HG03439 (cell line): ENCODE measurements at regions not wholly inside any gene's neighbourhood (a gene's known extent, or its start where the extent isn't known, plus 50 kb on each side); places are given as distances from the start of the nearest gene placed in this dataset.
"Not testable (repeated sequence)": the region's sequence is repeated elsewhere in the genome, so short reads cannot be mapped to it uniquely, and the experiment has no call there.

Experiments
- ATAC-seq: cut with Tn5 transposase; IDR thresholded peaks from one replicate; pipeline ENCODE4 v1.9.1; 2021; ENCODE audit warnings: mild to moderate bottlenecking, moderate library complexity; ENCODE audit not compliant: unreplicated experiment

DNA sequence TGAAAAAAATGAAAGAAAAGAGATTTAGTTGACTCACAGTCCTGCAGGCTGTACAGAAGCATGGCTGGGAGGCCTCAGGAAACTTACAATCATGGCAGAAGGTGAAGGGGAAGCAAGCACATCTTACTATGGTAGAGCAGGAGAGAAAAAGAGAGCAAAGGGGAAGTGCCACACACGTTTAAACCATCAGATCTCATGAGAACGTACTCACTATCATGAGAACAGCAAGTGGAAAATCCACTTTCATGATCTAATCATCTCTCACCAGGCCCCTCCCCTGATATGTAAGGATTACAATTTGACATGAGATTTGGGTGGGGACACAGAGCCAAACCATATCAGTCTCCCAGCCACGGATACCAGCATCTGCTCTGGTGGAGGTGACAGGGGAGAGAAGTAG, 50.8 kb upstream of the CPOX start:
- no peak for ATAC-seq

DNA sequence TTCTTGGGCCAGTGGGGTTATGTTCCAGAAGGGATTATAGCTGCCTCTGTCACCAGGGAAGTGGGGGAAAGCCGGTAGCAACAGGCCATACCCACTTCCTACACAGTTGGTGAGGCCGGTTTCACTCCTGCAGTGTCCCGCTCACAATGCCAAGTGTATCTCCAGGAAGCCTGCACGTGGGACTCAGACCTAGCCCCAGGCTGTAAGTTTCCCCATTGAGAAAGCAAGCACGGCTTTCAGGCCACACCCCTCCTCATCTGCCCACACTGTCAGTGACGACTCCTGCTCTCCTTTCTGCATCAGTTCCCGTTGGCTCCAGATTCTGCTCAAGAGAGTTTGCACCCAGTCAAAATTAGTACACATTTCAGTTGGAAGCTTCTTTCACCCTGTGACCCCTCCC, 51.6 kb upstream of the CPOX start:
- ATAC-seq, result peak; percentile 65

DNA sequence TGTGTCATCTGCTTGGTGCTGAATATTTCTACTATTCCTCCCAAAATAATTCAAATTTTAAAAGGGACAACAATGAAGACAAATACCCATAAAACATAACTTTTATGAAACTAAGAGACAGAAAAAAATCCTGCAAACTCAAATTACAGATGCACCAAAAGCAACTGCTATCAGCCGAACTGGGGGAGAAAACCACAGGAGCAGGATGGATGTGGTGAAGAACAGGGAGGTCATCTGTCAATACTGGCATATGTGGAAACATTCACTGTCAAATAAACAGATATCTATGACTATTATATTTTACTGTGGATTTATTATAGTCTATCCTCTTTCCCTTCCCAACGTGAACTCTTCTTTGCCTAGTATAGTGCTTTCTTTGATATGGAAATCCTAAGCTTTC, 53.3 kb upstream of the CPOX start:
- no peak for ATAC-seq

DNA sequence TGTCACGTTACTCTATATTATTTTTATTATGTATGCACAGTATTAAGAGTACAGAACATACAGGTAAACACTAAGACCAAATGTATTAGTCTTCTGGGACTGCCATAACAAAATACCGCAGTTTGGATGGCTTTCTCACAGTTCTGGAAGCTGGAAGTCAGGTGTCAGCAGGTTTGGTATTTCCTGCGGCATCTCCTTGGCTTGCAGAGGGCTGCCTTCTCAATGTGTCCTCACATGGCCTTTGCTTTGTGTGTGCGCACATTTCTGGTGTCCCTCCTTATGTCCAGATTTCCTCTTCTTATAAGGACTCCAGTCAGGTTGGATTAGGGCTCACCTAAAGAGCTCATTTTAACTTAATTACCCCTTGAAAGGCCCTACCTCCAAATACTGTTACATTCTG, 53.8 kb upstream of the CPOX start:
- no peak for ATAC-seq

DNA sequence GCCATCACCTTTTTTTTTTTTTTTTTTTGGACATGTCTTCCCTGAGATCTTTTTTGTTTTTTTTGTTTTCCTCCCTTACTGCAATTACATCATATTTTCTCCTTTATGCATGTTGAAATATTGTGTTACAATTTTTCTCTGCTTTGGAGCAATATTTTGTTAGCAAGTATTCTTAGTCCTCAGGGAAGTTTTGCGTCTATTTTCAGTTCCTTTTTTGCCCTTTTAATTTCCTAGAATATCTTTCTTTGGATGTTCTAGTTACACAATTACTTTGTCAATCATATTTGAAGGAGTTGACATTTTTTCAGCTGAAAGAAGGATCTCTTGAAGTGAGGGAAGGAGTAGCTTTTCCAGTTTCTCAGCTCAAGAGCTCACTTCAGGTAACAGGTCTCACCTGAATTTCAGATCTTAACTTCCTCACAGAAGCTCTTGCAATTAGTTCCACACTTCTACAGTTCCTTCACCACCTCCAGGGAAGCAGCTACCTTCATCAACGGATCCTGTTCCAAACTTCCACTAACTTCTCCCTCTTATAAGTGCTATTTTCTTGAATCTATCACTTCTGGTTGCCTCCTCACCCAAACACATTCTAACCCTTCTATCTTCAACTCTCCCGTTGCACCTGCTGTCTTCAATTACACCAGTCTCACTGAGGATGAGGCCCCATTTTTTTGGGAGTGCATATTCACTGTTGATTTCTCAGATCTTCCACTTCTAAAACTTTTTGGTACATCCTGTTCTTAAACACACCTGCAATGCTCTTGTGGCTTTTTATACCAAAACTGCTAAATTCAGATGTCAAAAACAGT, 57.8 kb upstream of the CPOX start:
- ATAC-seq, result no peak

DNA sequence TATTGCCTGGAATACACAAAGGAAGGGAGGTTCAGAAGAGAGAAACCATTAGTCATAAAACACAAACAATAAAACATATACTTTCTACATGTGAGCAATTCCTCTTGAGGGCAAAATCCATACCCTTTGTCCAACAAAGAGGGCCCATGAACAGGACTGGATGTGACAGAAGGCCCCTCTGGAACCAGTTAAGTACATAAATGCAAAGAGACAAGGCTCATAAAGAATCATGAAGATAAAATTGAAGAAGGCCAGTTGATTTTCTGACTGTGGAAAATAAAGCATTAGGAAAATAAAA, 58.3 kb upstream of the CPOX start:
- no peak for ATAC-seq

DNA sequence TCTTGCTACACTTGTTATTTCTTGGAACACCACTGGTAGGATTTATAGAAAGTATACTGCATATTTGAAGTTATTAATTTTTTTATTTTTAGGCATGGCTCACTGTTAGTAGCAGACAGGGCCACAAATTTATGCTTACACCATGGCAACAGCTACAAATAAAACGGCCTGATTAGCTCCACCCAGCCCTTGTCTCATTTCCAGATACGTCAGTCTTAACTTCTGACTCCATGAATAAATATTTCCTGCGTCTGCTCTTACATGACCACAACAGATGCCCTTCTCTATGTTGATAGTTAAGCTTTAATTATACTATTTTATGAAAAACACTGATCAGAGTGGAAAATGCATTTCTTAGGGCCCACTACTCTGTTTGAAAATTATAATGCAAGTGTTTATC, 62.3 kb upstream of the CPOX start:
- no peak for ATAC-seq

DNA sequence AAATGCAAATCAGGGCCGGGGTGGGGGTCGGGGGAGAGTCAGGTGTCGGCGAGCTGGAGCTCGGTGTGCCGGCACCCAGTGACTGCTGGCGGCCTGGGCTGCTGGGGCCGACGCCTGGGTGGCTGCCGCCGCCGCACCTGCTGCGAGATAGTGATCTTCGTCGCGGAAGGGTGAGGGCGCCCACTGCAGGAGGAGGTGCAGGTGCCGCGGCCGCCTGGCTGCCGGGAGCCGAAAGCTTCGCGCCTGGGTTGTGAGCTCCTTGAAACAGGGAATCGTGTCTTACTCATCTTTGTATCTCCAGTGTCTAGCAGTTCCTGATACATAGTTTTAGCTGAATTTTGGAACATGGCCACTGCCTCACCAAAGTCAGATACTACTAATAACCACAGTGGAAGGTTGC, 64.0 kb upstream of the CPOX start:
- peak; percentile 92 for ATAC-seq

DNA sequence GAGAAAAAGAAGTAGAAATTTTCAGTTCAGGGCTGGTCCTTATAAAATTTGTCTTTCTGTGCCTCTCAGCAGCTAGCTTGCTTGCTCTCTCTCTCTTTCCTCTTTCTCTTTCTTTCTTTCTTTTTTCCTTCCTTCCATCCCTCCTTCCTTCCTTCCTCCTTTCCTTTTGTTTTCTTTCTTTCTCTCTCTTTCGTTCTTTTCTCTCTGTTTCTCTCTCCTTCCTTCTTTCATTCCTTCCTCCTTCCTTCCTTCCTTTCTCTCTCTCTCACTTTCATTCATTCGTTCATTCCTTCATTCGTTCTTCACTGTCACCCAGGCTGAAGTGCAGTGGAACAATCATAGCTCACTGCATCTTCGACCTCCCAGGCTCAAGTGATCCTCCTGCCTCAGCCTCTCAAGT, 69.3 kb upstream of the CPOX start:
- ATAC-seq, result no peak

DNA sequence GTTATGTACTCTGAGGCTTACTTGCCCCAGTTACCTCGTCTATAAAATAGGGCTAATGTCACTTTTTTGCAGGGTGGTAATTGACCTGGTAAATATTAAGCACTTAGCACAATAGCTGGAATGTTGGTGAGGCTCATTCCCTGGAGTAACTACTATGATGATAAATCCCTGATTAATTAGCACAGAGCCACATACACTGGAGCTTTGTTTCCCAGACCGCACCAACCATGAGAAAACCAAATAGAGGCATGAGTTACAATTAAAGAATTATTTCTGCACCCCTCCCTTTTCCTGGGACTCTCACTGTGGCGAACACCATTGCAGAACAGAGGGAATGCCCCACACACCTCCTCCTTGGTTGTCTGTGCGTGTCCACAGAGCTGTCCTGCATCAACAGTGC, 76.6 kb upstream of the CPOX start:
- ATAC-seq, result no peak

DNA sequence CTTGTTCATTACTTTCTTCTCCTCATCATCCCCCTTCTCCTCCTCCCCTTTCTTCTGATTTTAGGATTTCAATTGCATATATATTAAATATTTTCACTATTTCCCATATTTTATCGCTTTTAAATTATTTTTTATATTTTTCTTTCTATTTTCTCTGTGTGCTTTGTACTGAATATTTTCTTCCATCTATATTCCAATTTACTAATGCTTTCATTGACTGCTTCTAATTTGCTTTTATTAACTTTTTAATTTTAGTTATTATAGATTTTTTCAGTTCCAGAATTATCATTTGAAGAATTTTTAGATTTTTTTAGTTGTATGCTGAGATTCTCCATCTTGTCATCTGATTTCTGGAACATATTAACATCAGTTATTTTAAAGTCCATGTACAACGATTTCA, 83.2 kb upstream of the ST3GAL6 start:
- ATAC-seq, result no peak

DNA sequence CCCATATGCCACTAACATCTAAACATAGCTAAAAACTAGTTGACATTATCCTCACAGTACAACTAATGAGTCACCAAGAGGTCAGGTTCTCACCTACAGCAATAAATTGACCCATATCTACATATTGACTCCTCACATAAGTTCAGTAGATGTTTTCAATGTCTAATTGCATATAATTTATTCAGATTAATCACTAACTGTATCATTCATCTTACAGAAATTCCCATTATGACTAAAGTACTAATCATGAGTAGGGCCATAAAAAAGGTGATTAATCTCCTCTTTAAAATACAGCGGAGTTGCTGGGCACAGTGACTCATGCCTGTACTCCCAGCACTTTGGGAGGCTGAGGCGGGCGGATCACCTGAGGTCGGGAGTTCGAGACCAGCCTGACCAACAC, 82.4 kb upstream of the ST3GAL6 start:
- ATAC-seq, result no peak

DNA sequence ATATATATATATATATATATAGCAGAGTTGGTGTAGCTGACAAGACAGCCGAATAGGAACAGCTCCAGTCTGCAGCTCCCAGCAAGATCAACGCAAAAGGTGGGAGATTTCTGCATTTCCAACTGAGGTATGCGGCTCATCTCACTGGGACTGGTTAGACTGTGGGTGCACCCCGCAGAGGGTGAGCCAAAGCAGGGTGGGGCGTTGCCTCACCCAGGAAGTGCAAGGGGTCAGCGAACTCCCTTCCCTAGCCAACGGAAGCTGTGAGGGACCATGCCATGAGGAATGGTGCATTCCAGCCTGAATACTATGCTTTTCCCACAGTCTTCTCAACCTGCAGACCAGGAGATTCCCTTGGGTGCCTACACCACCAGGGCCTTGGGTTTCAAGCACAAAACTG, 81.7 kb upstream of the ST3GAL6 start:
- ATAC-seq, result no peak

DNA sequence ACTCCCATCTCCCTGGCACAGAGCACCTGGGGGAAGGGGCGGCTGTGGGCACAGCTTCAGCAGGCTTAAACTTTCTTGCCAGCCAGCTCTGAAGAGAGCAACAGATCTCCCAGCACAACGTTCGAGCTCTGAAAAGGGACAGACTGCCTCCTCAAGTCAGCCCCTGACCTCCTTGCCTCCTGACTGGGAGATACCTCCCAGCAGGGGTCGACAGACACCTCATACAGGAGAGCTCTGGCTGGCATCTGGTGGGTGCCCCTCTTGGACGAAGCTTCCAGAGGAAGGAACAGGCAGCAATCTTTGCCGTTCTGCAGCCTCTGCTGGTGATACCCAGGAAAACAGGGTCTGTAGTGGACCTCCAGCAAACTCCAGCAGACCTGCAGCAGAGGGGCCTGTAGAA, 80.7 kb upstream of the ST3GAL6 start:
- not testable (repeated sequence) for ATAC-seq

DNA sequence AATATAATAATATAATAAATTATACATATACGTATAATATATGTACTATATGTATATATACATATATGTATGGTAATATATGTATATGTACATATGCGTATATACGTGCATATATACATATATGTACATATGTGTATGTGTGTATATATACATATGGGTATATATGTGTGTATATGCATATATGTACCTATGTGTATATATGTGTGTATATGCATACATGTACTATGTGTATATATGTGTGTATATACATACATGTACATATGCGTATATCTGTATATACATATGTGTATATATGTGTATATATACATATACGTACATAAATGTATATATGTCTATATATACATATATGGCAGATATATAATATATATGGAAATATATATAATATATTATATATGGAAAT, 74.8 kb upstream of the ST3GAL6 start:
- ATAC-seq, result no peak

DNA sequence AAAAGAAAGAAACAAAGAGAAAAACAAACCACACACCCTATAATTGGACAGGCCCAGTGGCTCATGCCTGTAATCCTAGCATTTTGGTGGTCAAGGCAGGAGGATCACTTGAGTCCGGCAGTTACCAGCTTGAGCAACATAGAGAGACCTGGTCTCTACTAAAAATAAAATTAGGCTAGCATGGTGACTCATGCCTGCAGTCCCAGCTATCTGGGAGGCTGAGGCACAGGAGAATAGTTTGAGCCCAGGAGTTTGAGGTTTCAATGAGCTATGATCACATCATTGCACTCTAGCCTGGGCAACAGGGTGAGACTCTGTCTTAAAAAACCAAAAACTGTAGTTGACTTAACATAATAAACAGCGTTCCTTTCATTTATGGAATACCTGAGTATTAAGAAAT, 72.3 kb upstream of the ST3GAL6 start:
- ATAC-seq, result no peak

DNA sequence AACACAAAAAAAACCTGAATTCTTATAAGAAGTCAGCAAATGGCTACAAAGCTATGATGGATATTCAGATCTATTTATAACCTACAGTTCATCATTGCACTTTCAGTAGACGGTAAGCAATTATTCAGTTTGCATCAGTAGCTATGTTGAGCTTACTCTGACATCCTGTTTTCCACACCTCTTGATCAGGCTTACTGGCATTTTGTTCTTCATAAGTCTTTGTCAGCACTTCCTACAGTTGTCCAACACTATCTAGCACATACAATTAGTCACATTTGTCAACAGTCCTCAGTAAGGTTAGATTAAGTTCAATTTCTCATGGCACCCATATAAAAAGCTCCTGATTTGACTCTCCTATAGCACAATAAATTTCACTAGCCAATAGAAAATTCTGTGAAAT, 71.2 kb upstream of the ST3GAL6 start:
- ATAC-seq, result no peak

DNA sequence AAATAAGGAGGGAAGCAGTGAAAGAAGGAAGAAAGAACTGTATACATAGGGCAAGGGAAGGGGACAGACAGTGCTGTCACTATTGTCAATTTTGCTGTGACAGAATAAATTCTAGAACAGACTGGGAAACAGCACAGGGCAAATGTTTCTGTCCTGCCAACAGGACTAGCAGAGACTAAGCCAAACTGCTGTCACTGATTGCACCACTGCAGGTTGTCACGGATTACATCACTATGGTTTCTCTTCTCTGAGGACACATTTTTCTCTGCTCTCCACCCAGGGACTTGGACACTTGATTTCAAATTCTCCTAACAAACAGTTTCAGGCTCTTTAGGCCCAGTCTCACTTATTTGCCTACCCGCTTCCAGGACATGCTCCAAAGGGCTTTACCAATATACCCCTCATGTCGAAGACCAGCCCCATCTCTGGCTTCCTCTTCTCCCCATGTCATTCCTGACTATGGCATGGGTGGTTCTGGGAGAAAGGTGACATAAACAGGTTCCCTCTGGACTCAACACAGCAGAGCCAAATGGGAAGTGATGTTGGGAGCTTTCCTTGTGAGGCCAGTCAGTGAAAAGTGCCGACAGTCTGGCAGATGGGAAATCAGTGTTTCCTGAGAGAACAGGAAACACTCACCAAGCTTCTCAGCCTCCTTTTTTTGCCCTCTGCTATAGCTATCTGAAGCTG, 70.2 kb upstream of the ST3GAL6 start:
- ATAC-seq, result no peak

DNA sequence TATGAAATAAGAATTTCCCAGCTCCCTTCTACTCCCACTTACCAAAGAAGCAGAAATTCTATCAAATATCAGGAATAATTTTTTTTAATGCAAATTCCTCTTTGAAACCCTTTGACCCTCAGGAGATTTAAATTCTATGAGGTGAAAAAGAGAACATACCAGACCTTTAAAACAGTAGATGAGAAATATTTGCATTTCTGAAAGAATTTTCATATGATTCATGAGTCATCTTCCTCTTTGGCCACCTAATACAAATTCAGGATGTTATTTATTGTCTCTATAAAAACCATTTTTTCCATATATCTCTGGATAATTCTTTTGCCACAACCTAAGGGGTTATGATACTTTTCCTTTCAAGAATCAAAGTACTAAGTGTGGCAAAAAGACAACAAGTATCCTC, 67.3 kb upstream of the ST3GAL6 start:
- ATAC-seq, result no peak

DNA sequence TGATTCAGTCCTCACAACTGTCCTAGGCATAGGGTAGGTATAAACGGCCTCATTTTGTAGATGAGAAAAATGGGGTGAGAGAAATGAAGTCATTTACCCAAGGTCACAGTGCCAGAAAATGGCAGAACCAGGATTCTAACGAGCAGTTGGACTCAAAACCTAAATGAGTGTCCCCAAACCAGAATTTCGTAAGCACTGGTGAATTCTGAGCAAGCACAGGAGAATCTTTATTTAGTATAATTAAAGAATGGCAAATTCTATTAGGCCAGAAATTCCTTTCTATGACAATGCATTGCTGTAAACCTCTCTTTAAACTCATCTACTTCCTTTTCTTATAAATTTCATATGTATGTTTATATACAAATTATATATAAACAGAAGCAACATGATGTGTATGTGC, 66.8 kb upstream of the ST3GAL6 start:
- ATAC-seq, result not testable (repeated sequence)

DNA sequence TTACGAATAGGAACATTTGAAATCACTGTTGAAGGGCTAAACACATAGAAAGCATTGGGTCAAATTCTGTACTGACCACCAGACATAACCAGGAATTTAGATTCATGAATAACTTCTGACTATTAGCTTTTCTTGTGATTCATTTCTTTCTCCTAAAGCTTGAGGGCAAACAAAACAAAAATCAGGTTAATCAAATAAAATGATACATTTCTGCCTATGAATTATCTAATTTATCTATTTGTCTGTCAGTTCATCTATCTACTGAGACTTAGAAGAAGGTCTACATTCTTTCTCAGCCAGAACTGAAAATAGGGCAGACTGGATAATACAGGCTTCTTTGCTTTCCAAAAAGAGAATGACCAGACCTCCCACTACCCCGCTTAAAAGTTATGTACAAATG, 65.9 kb upstream of the ST3GAL6 start:
- ATAC-seq, result no peak

DNA sequence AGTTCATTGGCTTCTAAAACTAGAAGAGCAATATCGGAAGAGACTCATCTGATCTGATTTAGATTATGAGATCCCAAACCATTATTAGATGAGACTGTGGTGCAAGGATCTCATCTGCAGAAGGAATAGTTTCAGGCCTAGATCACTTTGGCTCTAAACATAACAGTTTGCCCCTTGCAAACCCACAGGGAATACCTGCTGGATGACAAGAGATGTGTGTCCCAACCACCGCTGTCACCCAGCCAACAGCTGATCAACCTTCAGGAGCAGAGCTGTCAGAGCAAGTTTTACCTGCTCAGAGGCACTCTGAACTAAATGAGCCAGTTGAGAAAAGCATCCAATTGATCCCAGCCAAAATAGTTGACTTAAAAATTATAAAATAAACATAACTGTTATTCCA, 64.0 kb upstream of the ST3GAL6 start:
- no peak for ATAC-seq

DNA sequence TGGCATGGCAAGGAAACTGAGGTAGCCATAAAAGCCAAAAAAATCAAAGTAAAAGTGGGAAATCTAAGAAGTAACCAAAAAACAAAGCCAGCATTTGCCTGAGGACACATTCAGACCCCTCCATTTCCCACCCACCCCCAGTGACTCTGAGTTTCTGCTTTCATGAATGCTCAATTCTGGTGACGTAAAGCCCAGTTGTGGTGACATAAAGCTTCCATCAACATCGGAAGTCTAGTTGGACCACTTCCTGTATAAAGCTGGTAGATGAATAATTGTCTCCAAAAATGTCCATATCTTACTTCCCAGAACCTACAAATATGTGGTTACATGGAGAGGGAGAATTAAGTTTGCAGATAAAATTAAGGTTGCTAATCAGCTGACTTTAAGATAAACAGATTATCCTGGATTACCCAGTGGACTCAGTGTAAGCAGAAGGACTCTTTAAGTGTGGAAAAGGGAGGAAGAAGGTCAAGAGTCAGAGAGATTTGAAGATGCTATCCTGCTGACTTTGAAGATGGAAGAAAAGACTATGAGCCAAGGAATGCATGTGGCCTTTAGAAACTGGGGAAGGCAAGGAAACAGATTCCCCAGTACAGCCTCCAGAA, 62.0 kb upstream of the ST3GAL6 start:
- no peak for ATAC-seq
